ENCODE measurements at regions not wholly inside any gene's neighbourhood (a gene's known extent, or its start where the extent isn't known, plus 50 kb on each side); places are given as distances from the start of the nearest gene placed in this dataset.
A peak's percentile ranks its signal among the peaks of the same experiment; 100 is the strongest.
"Not testable (repeated sequence)": the region's sequence is repeated elsewhere in the genome, so short reads cannot be mapped to it uniquely, and the experiment has no call there.

GRCh38 chr2:187686416-187687024 lies 132.3 kb upstream of the TFPI start:
- no peak for DNase-seq

- DNase-seq = no peak
Observed at GRCh38 chr2:187687585-187687984, 133.3 kb upstream of the TFPI start.

GRCh38 chr2:187689372-187689771 lies 135.1 kb upstream of the TFPI start:
- peak; percentile 63 for DNase-seq

- no peak for DNase-seq
Observed at GRCh38 chr2:187693923-187694322, 139.7 kb upstream of the TFPI start.

- DNase-seq = not testable (repeated sequence)
Observed at GRCh38 chr2:187696644-187697043, 142.4 kb upstream of the TFPI start.

GRCh38 chr2:187698374-187699110 lies 144.3 kb upstream of the TFPI start:
- DNase-seq = no peak

GRCh38 chr2:187702157-187702556 lies 147.9 kb upstream of the TFPI start:
- DNase-seq = no peak

GRCh38 chr2:187708272-187708671 lies 154.0 kb upstream of the TFPI start:
- no peak for DNase-seq

- no peak for DNase-seq
Observed at GRCh38 chr2:187709065-187709464, 154.8 kb upstream of the TFPI start.

- DNase-seq = no peak
Observed at GRCh38 chr2:187710791-187711521, 156.7 kb upstream of the TFPI start.

- no peak for DNase-seq
Observed at GRCh38 chr2:187715590-187715989, 161.4 kb upstream of the TFPI start.

GRCh38 chr2:187716301-187716700 lies 162.1 kb upstream of the TFPI start:
- DNase-seq = no peak

GRCh38 chr2:187718092-187718491 lies 163.9 kb upstream of the TFPI start:
- DNase-seq = no peak

- no peak for DNase-seq
Observed at GRCh38 chr2:187719510-187719909, 165.3 kb upstream of the TFPI start.

- DNase-seq = no peak
Observed at GRCh38 chr2:187748958-187749357, 194.7 kb upstream of the TFPI start.

GRCh38 chr2:187749804-187750431 lies 195.7 kb upstream of the TFPI start:
- no peak for DNase-seq

- DNase-seq = no peak
Observed at GRCh38 chr2:187768995-187769394, 214.8 kb upstream of the TFPI start.

- no peak for DNase-seq
Observed at GRCh38 chr2:187769437-187769836, 215.2 kb upstream of the TFPI start.

- peak; percentile 75 for DNase-seq
Observed at GRCh38 chr2:187774551-187775071, 220.4 kb upstream of the TFPI start.

- no peak for DNase-seq
Observed at GRCh38 chr2:187775196-187775595, 221.0 kb upstream of the TFPI start.

- DNase-seq = no peak
Observed at GRCh38 chr2:187775651-187776050, 221.4 kb upstream of the TFPI start.

- no peak for DNase-seq
Observed at GRCh38 chr2:187782301-187782700, 228.1 kb upstream of the TFPI start.

- no peak for DNase-seq
Observed at GRCh38 chr2:187783446-187783845, 229.2 kb upstream of the TFPI start.

Data from fibroblast of skin of back (primary cell).